ENCODE measurements at regions not wholly inside any gene's neighbourhood (a gene's known extent, or its start where the extent isn't known, plus 50 kb on each side); places are given as distances from the start of the nearest gene placed in this dataset.

- no peak for DNase-seq (ENCODE audit: low read depth in 6 of 9, low spot score in 9 of 9)
- H3K4me3 ChIP-seq (ENCODE audit: low read length in 2 of 2): no peak overlapping the region
- no peak overlapping the region for H3K27ac ChIP-seq (ENCODE audit: low read depth in 1 of 2, low read length in 1 of 2)
- H3K27me3 ChIP-seq (ENCODE audit: control insufficient read depth in 2 of 2, insufficient read depth in 1 of 2, low read length in 1 of 2): no peaks in the 10 kb centered on the region
- WGBS: 95% methylated on average over 2 of the region's 2 CpGs
- H3K36me3 ChIP-seq (ENCODE audit: control insufficient read depth in 2 of 2, insufficient read depth in 2 of 2, low read length in 1 of 2): no peaks in the 10 kb centered on the region
- H3K9me3 ChIP-seq (ENCODE audit: control insufficient read depth in 2 of 2, insufficient read depth in 1 of 2, low read length in 1 of 2): no peaks in the 10 kb centered on the region
- no peaks in the 10 kb centered on the region for H3K4me1 ChIP-seq (ENCODE audit: control insufficient read depth in 2 of 2, insufficient read depth in 2 of 2, low read length in 2 of 2)
Measured at GRCh38 chr2:126329173-126329572, 326.8 kb upstream of the GYPC start.

GRCh38 chr2:126342457-126342856 lies 313.5 kb upstream of the GYPC start:
- DNase-seq (ENCODE audit: low read depth in 6 of 9, low spot score in 9 of 9): no peak
- WGBS: 92% methylated on average over 4 of the region's 4 CpGs
- Histone ChIP-seq H3K9me3 (ENCODE audit: control insufficient read depth in 2 of 2, insufficient read depth in 1 of 2, low read length in 1 of 2) (no peaks in the 10 kb centered on the region), H3K4me1 (ENCODE audit: control insufficient read depth in 2 of 2, insufficient read depth in 2 of 2, low read length in 2 of 2) (no peaks in the 10 kb centered on the region), H3K36me3 (ENCODE audit: control insufficient read depth in 2 of 2, insufficient read depth in 2 of 2, low read length in 1 of 2) (no peaks in the 10 kb centered on the region), H3K27ac (ENCODE audit: low read depth in 1 of 2, low read length in 1 of 2) (no peak overlapping the region), H3K4me3 (ENCODE audit: low read length in 2 of 2) (no peak overlapping the region), H3K27me3 (ENCODE audit: control insufficient read depth in 2 of 2, insufficient read depth in 1 of 2, low read length in 1 of 2) (no peaks in the 10 kb centered on the region)

GRCh38 chr2:126343136-126343535 lies 312.8 kb upstream of the GYPC start:
- Histone ChIP-seq H3K36me3 (ENCODE audit: control insufficient read depth in 2 of 2, insufficient read depth in 2 of 2, low read length in 1 of 2) (no peaks in the 10 kb centered on the region), H3K27me3 (ENCODE audit: control insufficient read depth in 2 of 2, insufficient read depth in 1 of 2, low read length in 1 of 2) (no peaks in the 10 kb centered on the region), H3K4me1 (ENCODE audit: control insufficient read depth in 2 of 2, insufficient read depth in 2 of 2, low read length in 2 of 2) (no peaks in the 10 kb centered on the region), H3K9me3 (ENCODE audit: control insufficient read depth in 2 of 2, insufficient read depth in 1 of 2, low read length in 1 of 2) (no peaks in the 10 kb centered on the region), H3K4me3 (ENCODE audit: low read length in 2 of 2) (no peak overlapping the region), H3K27ac (ENCODE audit: low read depth in 1 of 2, low read length in 1 of 2) (no peak overlapping the region)
- no peak for DNase-seq (ENCODE audit: low read depth in 6 of 9, low spot score in 9 of 9)
- 78% methylated on average over 2 of the region's 2 CpGs for WGBS

GRCh38 chr2:126344493-126344892 lies 311.5 kb upstream of the GYPC start:
- Histone ChIP-seq H3K9me3 (ENCODE audit: control insufficient read depth in 2 of 2, insufficient read depth in 1 of 2, low read length in 1 of 2) (no peaks in the 10 kb centered on the region), H3K27ac (ENCODE audit: low read depth in 1 of 2, low read length in 1 of 2) (no peak overlapping the region), H3K36me3 (ENCODE audit: control insufficient read depth in 2 of 2, insufficient read depth in 2 of 2, low read length in 1 of 2) (no peaks in the 10 kb centered on the region), H3K4me3 (ENCODE audit: low read length in 2 of 2) (no peak overlapping the region), H3K4me1 (ENCODE audit: control insufficient read depth in 2 of 2, insufficient read depth in 2 of 2, low read length in 2 of 2) (no peaks in the 10 kb centered on the region), H3K27me3 (ENCODE audit: control insufficient read depth in 2 of 2, insufficient read depth in 1 of 2, low read length in 1 of 2) (no peaks in the 10 kb centered on the region)
- no peak for DNase-seq (ENCODE audit: low read depth in 6 of 9, low spot score in 9 of 9)
- 72% methylated on average over 2 of the region's 2 CpGs for WGBS

- H3K4me1 ChIP-seq (ENCODE audit: control insufficient read depth in 2 of 2, insufficient read depth in 2 of 2, low read length in 2 of 2): no peaks in the 10 kb centered on the region
- no peaks in the 10 kb centered on the region for H3K27me3 ChIP-seq (ENCODE audit: control insufficient read depth in 2 of 2, insufficient read depth in 1 of 2, low read length in 1 of 2)
- no peak for DNase-seq (ENCODE audit: low read depth in 6 of 9, low spot score in 9 of 9)
- no peak overlapping the region for H3K4me3 ChIP-seq (ENCODE audit: low read length in 2 of 2)
- H3K9me3 ChIP-seq (ENCODE audit: control insufficient read depth in 2 of 2, insufficient read depth in 1 of 2, low read length in 1 of 2): no peaks in the 10 kb centered on the region
- WGBS: 89% methylated on average over 1 of the region's 1 CpG
- no peaks in the 10 kb centered on the region for H3K36me3 ChIP-seq (ENCODE audit: control insufficient read depth in 2 of 2, insufficient read depth in 2 of 2, low read length in 1 of 2)
- no peak overlapping the region for H3K27ac ChIP-seq (ENCODE audit: low read depth in 1 of 2, low read length in 1 of 2)
Measured at GRCh38 chr2:126345691-126346090, 310.3 kb upstream of the GYPC start.

- H3K9me3 ChIP-seq (ENCODE audit: control insufficient read depth in 2 of 2, insufficient read depth in 1 of 2, low read length in 1 of 2): no peaks in the 10 kb centered on the region
- WGBS: 96% methylated on average over 2 of the region's 2 CpGs
- no peaks in the 10 kb centered on the region for H3K27me3 ChIP-seq (ENCODE audit: control insufficient read depth in 2 of 2, insufficient read depth in 1 of 2, low read length in 1 of 2)
- H3K4me3 ChIP-seq (ENCODE audit: low read length in 2 of 2): no peak overlapping the region
- DNase-seq (ENCODE audit: low read depth in 6 of 9, low spot score in 9 of 9): no peak
- no peaks in the 10 kb centered on the region for H3K4me1 ChIP-seq (ENCODE audit: control insufficient read depth in 2 of 2, insufficient read depth in 2 of 2, low read length in 2 of 2)
- H3K36me3 ChIP-seq (ENCODE audit: control insufficient read depth in 2 of 2, insufficient read depth in 2 of 2, low read length in 1 of 2): no peaks in the 10 kb centered on the region
- H3K27ac ChIP-seq (ENCODE audit: low read depth in 1 of 2, low read length in 1 of 2): no peak overlapping the region
Measured at GRCh38 chr2:126356631-126357030, 299.3 kb upstream of the GYPC start.

- Histone ChIP-seq H3K4me3 (ENCODE audit: low read length in 2 of 2) (no peak overlapping the region), H3K36me3 (ENCODE audit: control insufficient read depth in 2 of 2, insufficient read depth in 2 of 2, low read length in 1 of 2) (no peaks in the 10 kb centered on the region), H3K27ac (ENCODE audit: low read depth in 1 of 2, low read length in 1 of 2) (no peak overlapping the region), H3K9me3 (ENCODE audit: control insufficient read depth in 2 of 2, insufficient read depth in 1 of 2, low read length in 1 of 2) (no peaks in the 10 kb centered on the region), H3K4me1 (ENCODE audit: control insufficient read depth in 2 of 2, insufficient read depth in 2 of 2, low read length in 2 of 2) (no peaks in the 10 kb centered on the region), H3K27me3 (ENCODE audit: control insufficient read depth in 2 of 2, insufficient read depth in 1 of 2, low read length in 1 of 2) (no peaks in the 10 kb centered on the region)
- 87% methylated on average over 1 of the region's 1 CpG for WGBS
- no peak for DNase-seq (ENCODE audit: low read depth in 6 of 9, low spot score in 9 of 9)
Measured at GRCh38 chr2:126358122-126358521, 297.8 kb upstream of the GYPC start.

GRCh38 chr2:126359494-126359893 lies 296.5 kb upstream of the GYPC start:
- no peaks in the 10 kb centered on the region for H3K9me3 ChIP-seq (ENCODE audit: control insufficient read depth in 2 of 2, insufficient read depth in 1 of 2, low read length in 1 of 2)
- H3K27me3 ChIP-seq (ENCODE audit: control insufficient read depth in 2 of 2, insufficient read depth in 1 of 2, low read length in 1 of 2): no peaks in the 10 kb centered on the region
- no peaks in the 10 kb centered on the region for H3K4me1 ChIP-seq (ENCODE audit: control insufficient read depth in 2 of 2, insufficient read depth in 2 of 2, low read length in 2 of 2)
- H3K36me3 ChIP-seq (ENCODE audit: control insufficient read depth in 2 of 2, insufficient read depth in 2 of 2, low read length in 1 of 2): no peaks in the 10 kb centered on the region
- H3K4me3 ChIP-seq (ENCODE audit: low read length in 2 of 2): no peak overlapping the region
- no peak for DNase-seq (ENCODE audit: low read depth in 6 of 9, low spot score in 9 of 9)
- no peak overlapping the region for H3K27ac ChIP-seq (ENCODE audit: low read depth in 1 of 2, low read length in 1 of 2)

- H3K4me1 ChIP-seq (ENCODE audit: control insufficient read depth in 2 of 2, insufficient read depth in 2 of 2, low read length in 2 of 2): no peaks in the 10 kb centered on the region
Measured at GRCh38 chr2:126367361-126367760, 288.6 kb upstream of the GYPC start.

GRCh38 chr2:126368758-126369157 lies 287.2 kb upstream of the GYPC start:
- 17% methylated on average over 2 of the region's 2 CpGs for WGBS
- Histone ChIP-seq H3K9me3 (ENCODE audit: control insufficient read depth in 2 of 2, insufficient read depth in 1 of 2, low read length in 1 of 2) (no peaks in the 10 kb centered on the region), H3K4me3 (ENCODE audit: low read length in 2 of 2) (no peak overlapping the region), H3K27ac (ENCODE audit: low read depth in 1 of 2, low read length in 1 of 2) (no peak overlapping the region), H3K27me3 (ENCODE audit: control insufficient read depth in 2 of 2, insufficient read depth in 1 of 2, low read length in 1 of 2) (no peaks in the 10 kb centered on the region), H3K36me3 (ENCODE audit: control insufficient read depth in 2 of 2, insufficient read depth in 2 of 2, low read length in 1 of 2) (no peaks in the 10 kb centered on the region), H3K4me1 (ENCODE audit: control insufficient read depth in 2 of 2, insufficient read depth in 2 of 2, low read length in 2 of 2) (no peaks in the 10 kb centered on the region)
- DNase-seq (ENCODE audit: low read depth in 6 of 9, low spot score in 9 of 9): no peak

More at GRCh38 chr2:126367361-126367760, 288.6 kb upstream of the GYPC start:
- H3K4me3 ChIP-seq (ENCODE audit: low read length in 2 of 2): no peak overlapping the region
- H3K27ac ChIP-seq (ENCODE audit: low read depth in 1 of 2, low read length in 1 of 2): no peak overlapping the region
- H3K36me3 ChIP-seq (ENCODE audit: control insufficient read depth in 2 of 2, insufficient read depth in 2 of 2, low read length in 1 of 2): no peaks in the 10 kb centered on the region
- no peak for DNase-seq (ENCODE audit: low read depth in 6 of 9, low spot score in 9 of 9)
- no peaks in the 10 kb centered on the region for H3K27me3 ChIP-seq (ENCODE audit: control insufficient read depth in 2 of 2, insufficient read depth in 1 of 2, low read length in 1 of 2)
- WGBS: 76% methylated on average over 3 of the region's 3 CpGs
- H3K9me3 ChIP-seq (ENCODE audit: control insufficient read depth in 2 of 2, insufficient read depth in 1 of 2, low read length in 1 of 2): no peaks in the 10 kb centered on the region

Measured in thymus (tissue), 11 donors.